HepG2 (cell line): ENCODE measurements at regions not wholly inside any gene's neighbourhood (a gene's known extent, or its start where the extent isn't known, plus 50 kb on each side); places are given as distances from the start of the nearest gene placed in this dataset.

Experiments
- CEBPB ChIP-seq: IDR thresholded peaks from 2 replicates; pipeline ENCODE4 v1.6.1; 2011; ENCODE audit warnings: low read depth, low read length, improper control_type of control experiment, borderline replicate concordance
- MTA1 ChIP-seq: sonication (generic); formaldehyde crosslinking; IDR thresholded peaks from 2 replicates; pipeline ENCODE4 v1.4.0; 2020; ENCODE audit warnings: missing genetic modification reagents, mild to moderate bottlenecking, borderline replicate concordance
- MYNN ChIP-seq: sonication (generic); formaldehyde crosslinking; IDR thresholded peaks from 2 replicates; pipeline ENCODE4 v1.4.0; 2020; ENCODE audit warnings: mild to moderate bottlenecking, low read depth, missing genetic modification reagents
- SRSF9 ChIP-seq: fragments of 200-400 bp; formaldehyde crosslinking; IDR thresholded peaks from 2 replicates; pipeline ENCODE4 v1.6.1; 2018; ENCODE audit warnings: borderline replicate concordance, mild to moderate bottlenecking, low read depth, low read length; ENCODE audit not compliant: insufficient read depth, poor library complexity, severe bottlenecking

DNA sequence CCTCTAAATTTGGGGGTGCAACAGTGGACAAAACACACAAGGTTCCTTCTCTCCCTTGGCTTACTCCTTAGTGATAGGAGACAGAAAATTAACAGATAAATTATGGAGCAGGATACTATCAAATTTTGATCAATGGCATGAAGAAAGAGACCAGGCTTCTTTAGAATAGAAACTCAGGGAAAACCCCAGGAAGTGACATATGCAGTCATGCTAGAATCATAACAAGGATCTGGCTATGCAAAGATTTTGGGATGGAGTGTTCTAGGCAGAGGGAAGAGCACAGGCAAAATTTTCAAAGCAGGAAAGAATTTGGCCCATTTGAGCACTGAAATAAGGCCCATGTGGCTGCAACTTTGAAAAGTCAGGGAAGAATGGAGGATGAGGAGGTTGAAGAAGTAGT lies 182.3 kb upstream of the PLEKHG7 start:
- TF ChIP-seq CEBPB (no peak), SRSF9 (no peak), MYNN (CRISPR knock-in tag) (no peak), MTA1 (no peak)
